ENCODE measurements at regions not wholly inside any gene's neighbourhood (a gene's known extent, or its start where the extent isn't known, plus 50 kb on each side); places are given as distances from the start of the nearest gene placed in this dataset.

DNA sequence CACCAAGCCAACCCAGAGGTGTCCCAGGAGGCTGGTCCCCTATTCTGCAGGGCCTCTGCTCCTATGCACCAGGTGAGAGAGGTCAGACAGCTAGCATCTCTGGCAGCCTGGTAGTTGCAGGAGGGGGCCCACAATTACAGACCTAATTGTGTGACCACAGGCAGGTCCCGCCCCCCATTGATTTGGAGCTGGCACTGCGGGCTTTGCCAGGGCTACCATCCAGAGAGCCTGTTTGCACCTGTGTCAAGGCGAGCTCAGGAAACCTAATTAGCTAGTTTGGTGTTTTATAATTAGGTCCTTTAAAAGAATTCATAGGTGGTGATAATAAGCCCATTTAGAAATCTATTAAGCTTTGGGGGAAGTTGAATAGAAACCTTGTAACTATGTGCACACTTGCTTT, 90.2 kb downstream of the MRM1 start:
- TF ChIP-seq, protein P1, sequence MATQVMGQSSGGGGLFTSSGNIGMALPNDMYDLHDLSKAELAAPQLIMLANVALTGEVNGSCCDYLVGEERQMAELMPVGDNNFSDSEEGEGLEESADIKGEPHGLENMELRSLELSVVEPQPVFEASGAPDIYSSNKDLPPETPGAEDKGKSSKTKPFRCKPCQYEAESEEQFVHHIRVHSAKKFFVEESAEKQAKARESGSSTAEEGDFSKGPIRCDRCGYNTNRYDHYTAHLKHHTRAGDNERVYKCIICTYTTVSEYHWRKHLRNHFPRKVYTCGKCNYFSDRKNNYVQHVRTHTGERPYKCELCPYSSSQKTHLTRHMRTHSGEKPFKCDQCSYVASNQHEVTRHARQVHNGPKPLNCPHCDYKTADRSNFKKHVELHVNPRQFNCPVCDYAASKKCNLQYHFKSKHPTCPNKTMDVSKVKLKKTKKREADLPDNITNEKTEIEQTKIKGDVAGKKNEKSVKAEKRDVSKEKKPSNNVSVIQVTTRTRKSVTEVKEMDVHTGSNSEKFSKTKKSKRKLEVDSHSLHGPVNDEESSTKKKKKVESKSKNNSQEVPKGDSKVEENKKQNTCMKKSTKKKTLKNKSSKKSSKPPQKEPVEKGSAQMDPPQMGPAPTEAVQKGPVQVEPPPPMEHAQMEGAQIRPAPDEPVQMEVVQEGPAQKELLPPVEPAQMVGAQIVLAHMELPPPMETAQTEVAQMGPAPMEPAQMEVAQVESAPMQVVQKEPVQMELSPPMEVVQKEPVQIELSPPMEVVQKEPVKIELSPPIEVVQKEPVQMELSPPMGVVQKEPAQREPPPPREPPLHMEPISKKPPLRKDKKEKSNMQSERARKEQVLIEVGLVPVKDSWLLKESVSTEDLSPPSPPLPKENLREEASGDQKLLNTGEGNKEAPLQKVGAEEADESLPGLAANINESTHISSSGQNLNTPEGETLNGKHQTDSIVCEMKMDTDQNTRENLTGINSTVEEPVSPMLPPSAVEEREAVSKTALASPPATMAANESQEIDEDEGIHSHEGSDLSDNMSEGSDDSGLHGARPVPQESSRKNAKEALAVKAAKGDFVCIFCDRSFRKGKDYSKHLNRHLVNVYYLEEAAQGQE (IDR thresholded peaks at IDR 0.05; ENCODE audit: insufficient read depth in 1 of 2, low read depth in 2 of 2, low read length in 2 of 2), result no peak
- TF ChIP-seq SIN3A (IDR thresholded peaks at IDR 0.05; ENCODE audit: borderline replicate concordance, insufficient read depth, low read length), result no peak
- no peak for TF ChIP-seq TAF1 (IDR thresholded peaks at IDR 0.05; ENCODE audit: borderline replicate concordance, insufficient read depth, low read length)
- TF ChIP-seq POLR2AphosphoS5 (IDR thresholded peaks at IDR 0.05; ENCODE audit: low read depth, low read length), result no peak
- no peak for TF ChIP-seq FOXP2 (optimal IDR thresholded peaks at IDR 0.05; ENCODE audit: borderline replicate concordance, extremely low read depth, extremely low read length, insufficient read depth)

DNA sequence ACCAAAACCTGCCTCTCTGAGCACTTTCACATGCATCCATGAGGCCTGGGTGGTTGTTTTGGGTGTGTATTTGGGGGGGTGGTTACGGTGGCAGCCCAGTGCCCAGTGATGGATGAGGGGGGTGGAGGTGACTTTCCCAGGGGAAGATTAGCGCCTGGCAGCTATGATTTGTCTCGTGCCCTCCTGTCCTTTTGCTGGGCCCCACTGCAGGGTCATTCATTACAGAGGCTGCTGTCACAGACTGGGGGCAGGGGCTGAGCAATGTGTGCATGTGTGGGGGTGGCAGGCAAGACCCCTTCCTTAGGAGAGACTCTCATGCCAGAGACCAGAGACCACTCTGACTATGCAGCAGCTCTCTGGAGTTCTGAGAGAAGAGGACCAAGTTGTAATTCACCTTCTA, 93.7 kb downstream of the MRM1 start:
- no peak for TF ChIP-seq FOXP2 (optimal IDR thresholded peaks at IDR 0.05; ENCODE audit: borderline replicate concordance, extremely low read depth, extremely low read length, insufficient read depth)
- TF ChIP-seq, protein P1 (IDR thresholded peaks at IDR 0.05; ENCODE audit: insufficient read depth in 1 of 2, low read depth in 2 of 2, low read length in 2 of 2), result no peak
- no peak for TF ChIP-seq POLR2AphosphoS5 (IDR thresholded peaks at IDR 0.05; ENCODE audit: low read depth, low read length)
- TF ChIP-seq SIN3A (IDR thresholded peaks at IDR 0.05; ENCODE audit: borderline replicate concordance, insufficient read depth, low read length), result no peak

DNA sequence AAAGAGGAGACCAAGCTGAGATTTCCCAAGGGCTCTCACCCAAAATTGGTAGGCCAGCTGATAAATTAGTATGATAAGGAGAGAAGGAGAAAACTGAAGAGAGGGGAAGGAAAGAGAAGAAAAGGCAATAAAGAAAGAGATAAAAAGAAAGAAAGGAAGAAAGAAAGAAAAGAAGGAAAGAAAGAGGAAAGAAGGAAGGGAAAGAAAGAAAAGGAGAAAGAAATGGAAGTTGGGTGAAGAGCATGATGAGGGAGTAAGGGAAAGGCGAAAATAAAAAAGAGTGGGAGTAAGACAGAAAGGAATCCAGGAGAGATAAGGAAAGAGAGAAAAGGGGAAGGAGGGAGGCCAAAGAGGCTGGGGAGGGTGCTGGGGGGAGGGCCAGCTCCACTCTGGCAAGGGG, 95.4 kb downstream of the MRM1 start:
- TF ChIP-seq SIN3A (IDR thresholded peaks at IDR 0.05; ENCODE audit: borderline replicate concordance, insufficient read depth, low read length), result no peak
- TF ChIP-seq FOXP2 (optimal IDR thresholded peaks at IDR 0.05; ENCODE audit: borderline replicate concordance, extremely low read depth, extremely low read length, insufficient read depth), result no peak

DNA sequence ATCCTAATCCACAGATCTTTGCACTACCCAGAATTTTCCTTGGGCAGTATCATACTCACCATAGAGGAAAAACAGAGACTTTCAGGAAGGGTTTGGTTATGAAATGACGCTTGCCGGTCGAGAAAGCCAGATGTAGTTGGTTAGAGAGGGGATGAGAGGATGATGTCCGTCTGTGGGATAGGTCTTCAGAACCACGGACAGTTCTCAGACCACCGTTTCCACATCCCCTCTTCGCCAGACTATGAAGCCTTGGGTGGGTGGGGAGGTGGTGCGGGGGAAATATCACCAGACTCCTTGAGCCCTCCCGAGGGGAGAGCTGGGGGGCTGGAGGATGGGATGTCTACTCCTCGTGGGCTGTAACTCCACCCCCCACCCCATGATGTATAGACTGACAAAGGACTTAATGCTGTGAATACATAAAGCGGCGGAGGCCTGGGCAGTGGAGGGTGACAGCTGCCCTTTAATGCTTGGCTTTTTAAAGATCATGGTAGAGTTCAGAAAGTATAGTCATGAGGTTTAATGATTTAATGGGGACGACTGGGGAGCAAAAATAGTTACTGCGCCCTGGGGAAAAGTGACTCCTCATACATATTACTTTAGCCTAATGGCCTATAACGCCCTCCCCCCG, 96.6 kb downstream of the MRM1 start:
- TF ChIP-seq POLR2AphosphoS5 (IDR thresholded peaks at IDR 0.05; ENCODE audit: low read depth, low read length) (no peak), TAF1 (IDR thresholded peaks at IDR 0.05; ENCODE audit: borderline replicate concordance, insufficient read depth, low read length) (no peak)
- TF ChIP-seq, protein P1 (IDR thresholded peaks at IDR 0.05; ENCODE audit: insufficient read depth in 1 of 2, low read depth in 2 of 2, low read length in 2 of 2), result peak; percentile 84 to 96

DNA sequence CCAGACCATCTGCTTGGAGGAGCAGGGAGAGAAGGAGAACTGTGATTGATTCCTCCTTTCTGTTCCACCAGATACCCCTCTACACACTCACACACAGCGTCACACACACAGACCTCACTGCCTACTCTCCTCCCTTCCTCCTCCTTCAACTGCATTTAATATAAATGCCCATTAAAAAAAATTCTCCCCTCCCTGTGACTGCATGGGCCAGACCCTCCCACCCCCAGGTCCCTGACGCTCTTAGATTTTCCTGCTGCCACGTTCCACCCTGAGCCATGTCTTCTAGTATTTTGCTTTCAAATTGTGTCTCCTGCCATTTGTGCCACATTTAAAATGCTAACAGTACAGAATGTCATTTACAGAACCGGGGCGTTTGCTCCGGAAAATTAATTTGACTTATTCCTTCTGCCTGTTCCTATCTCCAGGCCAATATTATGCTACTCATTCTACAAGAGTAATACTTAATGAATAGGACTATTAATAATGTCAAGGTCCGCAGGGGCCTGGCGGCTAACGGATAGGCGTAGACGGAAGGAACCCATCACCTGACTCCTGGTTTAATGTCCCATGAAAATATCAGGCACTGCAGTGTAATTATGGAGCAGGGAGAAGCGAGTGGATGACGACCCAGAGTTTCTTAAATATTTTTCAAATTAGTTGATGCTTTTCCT, 100.2 kb downstream of the MRM1 start:
- TF ChIP-seq SIN3A (IDR thresholded peaks at IDR 0.05; ENCODE audit: borderline replicate concordance, insufficient read depth, low read length) (no peak), FOXP2 (optimal IDR thresholded peaks at IDR 0.05; ENCODE audit: borderline replicate concordance, extremely low read depth, extremely low read length, insufficient read depth) (no peak), POLR2AphosphoS5 (IDR thresholded peaks at IDR 0.05; ENCODE audit: low read depth, low read length) (no peak), TAF1 (IDR thresholded peaks at IDR 0.05; ENCODE audit: borderline replicate concordance, insufficient read depth, low read length) (no peak)
- TF ChIP-seq, protein P1 (IDR thresholded peaks at IDR 0.05; ENCODE audit: insufficient read depth in 1 of 2, low read depth in 2 of 2, low read length in 2 of 2), result no peak
